ENCODE measurements at regions not wholly inside any gene's neighbourhood (a gene's known extent, or its start where the extent isn't known, plus 50 kb on each side); places are given as distances from the start of the nearest gene placed in this dataset.

DNA sequence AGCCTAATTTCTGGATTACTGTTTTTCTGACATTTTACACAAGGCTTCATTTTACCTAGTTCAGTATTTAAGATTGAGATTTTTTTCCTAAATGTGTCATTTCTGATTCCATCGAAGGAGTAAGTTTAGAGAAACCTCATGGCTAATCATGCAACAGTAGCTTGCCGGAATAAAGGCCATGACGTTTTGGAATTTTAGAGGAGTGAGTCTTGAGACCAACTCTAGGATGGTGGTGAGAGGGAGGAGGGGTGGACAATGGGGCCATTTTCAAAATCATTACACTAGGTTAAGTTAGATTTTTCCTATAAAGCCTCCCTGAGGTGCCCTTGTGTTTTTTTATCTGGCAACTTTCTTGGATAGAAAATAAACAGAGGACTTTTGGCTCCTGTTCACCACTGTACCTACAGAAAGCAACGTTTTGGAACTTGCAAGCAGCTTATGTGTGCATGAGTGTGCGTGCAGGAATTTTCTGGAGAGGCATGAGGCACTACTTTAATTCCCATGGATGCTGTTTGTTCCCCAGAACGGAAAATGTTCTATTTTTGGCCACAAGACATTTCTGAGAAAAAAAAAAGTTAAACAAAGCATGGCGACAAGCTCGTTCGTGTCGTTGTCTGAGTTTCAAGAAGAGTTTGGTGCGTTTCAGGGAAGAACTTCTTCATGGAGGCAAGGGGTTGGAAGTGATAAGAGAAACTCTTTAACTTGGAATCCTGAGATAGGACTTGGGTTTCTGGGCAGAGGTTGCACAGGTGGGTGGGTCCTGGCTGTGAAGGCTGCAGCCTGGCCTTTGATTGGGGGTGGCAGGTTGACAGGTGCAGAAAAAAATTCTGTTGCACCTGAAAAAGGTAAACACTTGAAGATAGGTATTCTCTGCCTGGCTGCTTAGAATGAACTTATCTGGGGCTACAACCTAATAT, 178.1 kb downstream of the PTEN start:
- H3K4me1 Mint-ChIP-seq, result peaks cover 26 to 38% (median 33%) of the 10 kb centered on the region in 4 donors
- ATAC-seq (no peak), DNase-seq (no peak)
- no peaks in the 10 kb centered on the region for H3K36me3 Mint-ChIP-seq
- H3K9me3 Mint-ChIP-seq, result no peaks in the 10 kb centered on the region
- H3K4me3 Mint-ChIP-seq, result no peak overlapping the region
- H3K27me3 Mint-ChIP-seq, result no peaks in the 10 kb centered on the region
- POLR2A ChIA-PET, result interaction anchor here (0.5 kb wide), 1 partner anchor 14 kb away, joined by 4 read pairs; no protein-coding TSS in a partner anchor
- peak overlapping the region in 1 of 10 donors; percentile 47 for H3K27ac Mint-ChIP-seq

DNA sequence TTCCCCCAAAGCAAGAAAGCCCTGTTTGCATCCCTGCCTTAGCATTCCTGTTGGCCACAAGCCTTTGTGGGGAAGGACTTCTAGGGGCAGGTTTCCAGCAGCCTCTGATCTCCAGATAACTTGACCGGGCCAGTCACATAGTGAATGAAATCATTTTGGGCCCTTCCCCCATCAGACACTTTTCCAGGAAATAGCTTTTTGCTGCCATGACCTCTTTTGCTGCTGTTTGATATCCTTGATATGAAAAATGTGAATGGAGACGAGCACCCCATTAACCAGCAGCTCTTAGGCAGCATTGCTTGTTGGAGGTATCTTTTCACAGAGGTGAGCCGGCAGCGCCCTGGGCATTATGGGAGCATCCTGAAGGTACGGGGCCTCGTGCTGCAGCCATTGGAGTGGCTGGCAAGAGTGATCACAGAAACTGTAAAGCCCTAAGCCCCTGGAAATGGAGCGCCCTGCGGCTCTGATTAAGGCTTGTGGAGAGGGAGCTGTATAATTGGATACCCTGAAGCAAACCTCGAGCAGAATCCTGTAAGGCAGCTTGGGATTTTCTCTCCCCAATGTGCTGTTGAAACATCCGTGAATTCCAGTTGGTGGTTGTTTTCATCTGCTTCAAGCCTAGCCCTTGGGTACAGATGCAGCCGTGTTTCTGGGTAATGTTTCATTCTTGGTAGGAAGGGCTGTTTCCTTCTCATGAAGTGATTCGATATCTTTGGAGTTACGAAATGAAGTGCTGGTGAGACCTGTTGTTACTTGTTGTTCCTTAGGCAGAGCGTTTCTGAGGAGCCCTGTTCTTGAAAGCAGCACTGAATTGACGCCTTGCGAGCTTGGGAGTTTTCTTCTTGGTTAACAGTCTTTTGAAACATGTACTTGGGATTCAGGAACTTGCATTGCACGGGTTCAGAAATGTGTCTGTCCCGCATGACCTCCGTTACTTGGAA, 179.0 kb downstream of the PTEN start:
- H3K27ac Mint-ChIP-seq, result peak overlapping the region in 2 of 10 donors; percentile 3 to 47
- POLR2A ChIA-PET, result no interaction called here
- peaks cover 22 to 34% (median 30%) of the 10 kb centered on the region in 4 donors for H3K4me1 Mint-ChIP-seq
- H3K9me3 Mint-ChIP-seq, result peaks cover 0 to 2% (median 0%) of the 10 kb centered on the region in 9 donors
- ATAC-seq (no peak), DNase-seq (no peak)
- no peaks in the 10 kb centered on the region for H3K36me3 Mint-ChIP-seq
- H3K4me3 Mint-ChIP-seq, result no peak overlapping the region
- H3K27me3 Mint-ChIP-seq, result no peaks in the 10 kb centered on the region

DNA sequence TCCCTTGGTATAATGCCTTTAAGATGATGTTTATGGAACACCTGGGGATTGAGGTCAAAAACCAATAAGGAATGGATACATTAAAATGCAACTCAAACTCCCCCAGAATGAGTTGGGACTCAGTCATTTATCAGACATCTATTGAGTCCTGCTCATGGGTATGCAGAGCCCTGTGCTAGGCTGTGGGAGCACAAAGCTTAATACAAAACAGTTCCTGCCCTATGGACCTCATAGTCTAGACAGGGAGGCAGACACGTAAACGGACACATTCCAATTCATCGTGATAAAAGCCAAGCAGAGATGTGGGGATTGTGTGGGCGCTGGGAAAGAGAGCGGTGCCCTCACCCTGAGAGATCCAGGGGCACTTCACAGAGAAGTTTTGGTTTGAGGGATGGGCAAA, 181.7 kb downstream of the PTEN start:
- H3K27ac Mint-ChIP-seq, result peak overlapping the region in 2 of 10 donors; percentile 19 to 37
- ATAC-seq (no peak), DNase-seq (no peak)
- H3K36me3 Mint-ChIP-seq, result no peaks in the 10 kb centered on the region
- POLR2A ChIA-PET, result no interaction called here
- peaks cover 17 to 28% (median 19%) of the 10 kb centered on the region in 4 donors for H3K4me1 Mint-ChIP-seq
- H3K4me3 Mint-ChIP-seq, result peak overlapping the region in 1 of 10 donors; percentile 15
- H3K27me3 Mint-ChIP-seq, result no peaks in the 10 kb centered on the region
- H3K9me3 Mint-ChIP-seq, result peaks cover 0 to 5% (median 0%) of the 10 kb centered on the region in 9 donors

DNA sequence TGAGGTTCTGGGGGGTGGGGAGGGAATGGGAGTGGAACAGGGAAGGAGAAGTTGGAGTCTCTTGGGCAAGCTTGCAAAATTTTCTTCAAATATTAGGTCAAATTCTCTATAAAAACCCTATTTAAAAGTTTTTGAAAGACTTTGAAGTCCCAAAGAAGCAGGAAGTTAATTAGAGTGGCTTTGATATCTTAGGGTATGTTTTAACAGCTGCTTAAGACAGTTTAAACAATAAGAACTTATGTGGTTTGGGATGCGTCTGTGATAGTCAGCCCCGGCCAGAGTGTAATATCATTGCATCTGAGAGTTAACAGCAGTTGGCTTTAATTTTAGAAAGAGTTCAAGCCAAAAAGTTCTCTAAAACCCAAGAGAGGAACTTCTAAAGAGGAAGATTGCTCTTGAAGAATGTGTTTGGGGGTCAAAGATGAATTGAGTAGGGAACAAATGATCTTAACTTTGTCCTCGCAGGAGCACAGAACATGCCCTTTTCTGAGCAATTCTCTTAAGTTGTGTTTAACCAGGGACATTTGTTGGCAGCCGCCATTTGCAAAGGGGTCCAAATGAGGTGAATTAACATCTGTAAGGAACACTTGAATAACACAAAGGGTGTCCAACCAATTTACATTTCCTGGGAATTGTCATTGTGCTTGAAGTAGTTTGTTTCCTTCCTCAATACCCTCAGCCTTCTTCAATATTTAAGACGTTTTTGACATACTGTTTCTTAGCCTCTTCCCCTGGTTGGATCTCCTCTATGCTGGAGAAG, 182.4 kb downstream of the PTEN start:
- Mint-ChIP-seq H3K27ac (peak overlapping the region in 2 of 10 donors; percentile 13 to 19), H3K4me3 (peak overlapping the region in 1 of 10 donors; percentile 3), H3K9me3 (peaks cover 0 to 5% (median 0%) of the 10 kb centered on the region in 9 donors), H3K27me3 (no peaks in the 10 kb centered on the region), H3K4me1 (peaks cover 17 to 28% (median 19%) of the 10 kb centered on the region in 4 donors), H3K36me3 (no peaks in the 10 kb centered on the region)
- POLR2A ChIA-PET, result no interaction called here
- DNase-seq (no peak), ATAC-seq (peak in 1 of 2 donors; percentile 48)

DNA sequence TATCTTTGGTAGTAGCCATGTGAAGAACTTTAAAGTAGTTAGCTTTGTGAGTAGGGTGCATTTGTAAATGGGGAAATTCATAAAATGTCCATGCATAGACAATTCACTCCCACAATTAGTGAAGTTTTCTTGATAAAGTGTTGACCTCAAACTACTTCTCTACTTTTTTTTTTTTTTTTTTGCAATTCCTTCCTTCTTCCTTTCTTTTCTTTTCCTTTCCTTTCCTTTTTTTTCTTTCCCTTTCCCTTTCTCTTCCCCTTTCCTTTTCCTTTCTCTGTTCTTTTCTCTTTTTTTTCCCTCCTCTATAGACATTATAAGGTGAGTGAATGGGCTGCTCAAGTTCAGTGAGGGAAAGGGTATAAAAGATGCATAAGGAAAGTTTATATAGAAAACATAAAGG, 184.2 kb downstream of the PTEN start:
- no peak for DNase-seq
- peaks cover 0 to 5% (median 0%) of the 10 kb centered on the region in 9 donors for H3K9me3 Mint-ChIP-seq
- H3K4me3 Mint-ChIP-seq, result no peak overlapping the region
- no peak for ATAC-seq
- H3K27ac Mint-ChIP-seq, result no peak overlapping the region
- peaks cover 17 to 28% (median 18%) of the 10 kb centered on the region in 4 donors for H3K4me1 Mint-ChIP-seq
- H3K36me3 Mint-ChIP-seq, result no peaks in the 10 kb centered on the region
- no peaks in the 10 kb centered on the region for H3K27me3 Mint-ChIP-seq
- POLR2A ChIA-PET, result no interaction called here

DNA sequence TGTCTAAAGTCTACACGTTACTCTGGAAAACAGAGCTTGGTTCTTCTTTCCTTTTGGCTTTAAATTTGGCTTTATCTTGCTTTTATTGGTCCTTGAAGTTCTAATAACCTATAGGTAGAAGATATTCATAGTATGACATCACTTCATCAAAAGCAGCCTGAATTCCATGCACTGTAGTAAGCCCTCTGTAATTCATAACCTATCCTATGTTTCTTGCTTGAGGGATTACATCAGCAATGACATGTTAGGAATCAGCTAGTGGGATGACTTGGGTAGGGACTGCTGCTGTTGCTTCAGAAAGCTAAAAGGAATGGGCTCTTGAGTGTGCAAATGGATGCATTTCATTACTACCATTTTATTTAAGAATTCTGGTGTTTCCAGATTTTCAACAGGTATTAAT, 184.9 kb downstream of the PTEN start:
- H3K9me3 Mint-ChIP-seq, result peaks cover 0 to 5% (median 0%) of the 10 kb centered on the region in 9 donors
- no peaks in the 10 kb centered on the region for H3K27me3 Mint-ChIP-seq
- no peak for DNase-seq
- peaks cover 13 to 23% (median 16%) of the 10 kb centered on the region in 4 donors for H3K4me1 Mint-ChIP-seq
- H3K36me3 Mint-ChIP-seq, result no peaks in the 10 kb centered on the region
- H3K27ac Mint-ChIP-seq, result no peak overlapping the region
- ATAC-seq, result no peak
- no peak overlapping the region for H3K4me3 Mint-ChIP-seq
- POLR2A ChIA-PET, result no interaction called here

DNA sequence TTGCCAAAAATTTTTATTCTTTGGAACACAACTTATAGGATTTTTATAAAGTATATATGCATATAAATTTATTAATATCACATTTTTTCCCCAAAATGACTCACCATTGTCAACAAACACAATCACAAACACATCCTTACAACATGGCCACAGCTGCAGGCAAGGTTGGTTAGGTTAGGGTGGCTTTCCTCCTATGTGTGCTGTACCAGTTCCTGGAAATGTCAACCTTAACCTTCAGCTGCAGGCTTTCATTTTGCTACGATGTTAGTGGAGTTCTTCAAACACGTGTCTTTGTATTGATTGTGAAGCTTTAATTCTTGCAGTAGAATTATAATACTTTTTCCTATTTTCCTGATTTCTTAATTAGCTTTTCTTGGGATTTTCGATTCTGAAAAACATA, 185.8 kb downstream of the PTEN start:
- Mint-ChIP-seq H3K27ac (no peak overlapping the region), H3K9me3 (peaks cover 0 to 5% (median 0%) of the 10 kb centered on the region in 9 donors), H3K36me3 (no peaks in the 10 kb centered on the region), H3K4me3 (no peak overlapping the region), H3K27me3 (no peaks in the 10 kb centered on the region), H3K4me1 (peaks cover 14 to 23% (median 18%) of the 10 kb centered on the region in 4 donors)
- DNase-seq (no peak), ATAC-seq (no peak)
- POLR2A ChIA-PET, result no interaction called here

DNA sequence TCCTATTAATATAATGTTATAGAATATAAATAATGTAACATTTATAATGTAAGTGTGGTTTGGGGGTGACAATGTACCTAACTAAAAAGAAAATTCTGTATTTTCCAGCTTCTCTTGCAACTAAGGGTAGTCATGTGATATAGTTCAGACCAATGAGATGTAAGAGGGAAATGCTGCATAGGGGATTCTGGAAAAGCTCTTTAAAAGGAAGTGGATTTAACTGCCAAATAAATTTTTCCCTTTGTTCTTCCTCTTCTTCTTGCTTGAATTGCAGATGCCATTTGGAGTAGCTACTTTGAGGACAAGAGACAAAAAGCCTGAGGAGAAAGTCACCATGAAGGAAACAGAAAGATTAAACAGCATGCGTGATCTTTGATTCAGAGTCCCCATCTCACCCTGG, 194.3 kb downstream of the PTEN start:
- Mint-ChIP-seq H3K27ac (no peak overlapping the region), H3K9me3 (peaks cover 0 to 12% (median 0%) of the 10 kb centered on the region in 9 donors), H3K4me3 (no peak overlapping the region), H3K4me1 (peaks cover 5 to 18% (median 8%) of the 10 kb centered on the region in 4 donors), H3K27me3 (no peaks in the 10 kb centered on the region), H3K36me3 (no peaks in the 10 kb centered on the region)
- no peak for ATAC-seq
- no peak for DNase-seq
- POLR2A ChIA-PET, result no interaction called here

DNA sequence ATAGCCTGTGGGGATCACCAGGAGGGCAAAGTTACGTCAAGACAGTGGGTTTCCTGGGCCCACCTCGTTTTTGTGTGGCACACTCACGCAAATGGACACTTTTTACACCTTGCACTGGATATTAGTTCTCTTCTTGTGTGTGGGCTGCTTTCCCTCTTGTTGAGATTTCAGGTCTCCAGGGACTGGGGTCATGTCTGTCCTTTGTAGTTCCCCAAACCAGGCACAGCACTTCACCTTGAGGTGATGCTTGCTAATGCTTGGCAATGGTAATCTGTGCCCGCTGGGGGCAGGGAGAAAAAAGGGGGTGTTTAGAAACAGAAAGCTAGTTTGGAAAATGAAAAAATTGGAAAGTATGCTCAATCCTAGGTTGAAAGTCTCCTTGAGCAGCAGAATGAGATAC, 195.3 kb downstream of the PTEN start:
- Mint-ChIP-seq H3K4me1 (peaks cover 15 to 19% (median 18%) of the 10 kb centered on the region in 4 donors), H3K9me3 (peaks cover 0 to 12% (median 0%) of the 10 kb centered on the region in 9 donors), H3K36me3 (no peaks in the 10 kb centered on the region), H3K27ac (no peak overlapping the region), H3K27me3 (no peaks in the 10 kb centered on the region), H3K4me3 (no peak overlapping the region)
- POLR2A ChIA-PET, result no interaction called here
- DNase-seq (no peak), ATAC-seq (no peak)

DNA sequence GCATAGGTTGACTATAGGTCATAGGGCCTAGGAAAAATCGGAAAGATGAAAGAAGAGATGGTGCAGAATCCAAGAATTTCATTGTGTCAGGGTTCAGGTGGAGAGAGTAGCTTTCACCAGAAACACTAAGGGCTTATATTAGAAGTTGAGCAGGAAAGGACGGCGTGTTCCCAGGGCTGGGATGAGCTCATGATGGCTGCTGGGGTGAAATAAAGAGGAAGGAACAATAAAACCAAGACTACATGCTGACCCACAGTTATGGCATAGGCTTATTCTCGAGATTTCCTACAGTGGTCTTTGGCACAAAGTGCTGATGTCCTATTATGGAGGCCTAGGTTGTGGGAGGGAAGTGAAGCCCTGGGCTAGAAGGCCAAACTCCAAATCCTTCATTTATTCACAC, 195.8 kb downstream of the PTEN start:
- Mint-ChIP-seq H3K27me3 (no peaks in the 10 kb centered on the region), H3K36me3 (no peaks in the 10 kb centered on the region), H3K9me3 (peaks cover 0 to 12% (median 0%) of the 10 kb centered on the region in 9 donors), H3K27ac (no peak overlapping the region), H3K4me3 (no peak overlapping the region), H3K4me1 (peaks cover 17 to 23% (median 20%) of the 10 kb centered on the region in 4 donors)
- ATAC-seq (no peak), DNase-seq (no peak)
- POLR2A ChIA-PET, result interaction anchor here (1.7 kb wide), 1 partner anchor 9 kb away, joined by 6 read pairs; no protein-coding TSS in a partner anchor

DNA sequence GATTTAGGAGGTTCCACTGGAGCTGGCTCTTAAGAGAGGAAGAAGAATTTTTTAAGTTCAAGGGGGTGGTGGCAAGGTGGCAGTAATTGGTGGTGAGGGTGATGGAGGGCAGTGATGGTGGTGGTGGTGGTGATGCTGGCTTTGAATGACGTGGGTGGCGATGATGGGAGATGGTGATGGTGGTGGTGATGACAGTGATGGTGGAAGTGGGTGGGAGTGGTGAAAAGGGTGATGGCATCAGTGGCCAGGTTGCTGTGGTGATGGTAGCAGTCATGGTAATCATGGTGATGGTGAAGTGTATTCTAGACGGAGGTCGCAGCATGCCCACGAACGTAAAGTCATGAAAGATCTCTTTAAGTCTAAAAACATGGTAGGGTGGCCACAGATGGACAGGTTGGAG, 197.3 kb downstream of the PTEN start:
- POLR2A ChIA-PET, result interaction anchor here (1.7 kb wide), 1 partner anchor 8 kb away, joined by 6 read pairs; no protein-coding TSS in a partner anchor
- Mint-ChIP-seq H3K4me3 (peak overlapping the region in 6 of 10 donors; percentile 7 to 55 (median 28)), H3K27me3 (no peaks in the 10 kb centered on the region), H3K9me3 (peaks cover 0 to 12% (median 0%) of the 10 kb centered on the region in 9 donors), H3K36me3 (no peaks in the 10 kb centered on the region), H3K27ac (peak overlapping the region in 5 of 10 donors; percentile 32 to 78 (median 72)), H3K4me1 (peaks cover 32 to 39% (median 35%) of the 10 kb centered on the region in 4 donors)
- no peak for ATAC-seq
- DNase-seq, result no peak

DNA sequence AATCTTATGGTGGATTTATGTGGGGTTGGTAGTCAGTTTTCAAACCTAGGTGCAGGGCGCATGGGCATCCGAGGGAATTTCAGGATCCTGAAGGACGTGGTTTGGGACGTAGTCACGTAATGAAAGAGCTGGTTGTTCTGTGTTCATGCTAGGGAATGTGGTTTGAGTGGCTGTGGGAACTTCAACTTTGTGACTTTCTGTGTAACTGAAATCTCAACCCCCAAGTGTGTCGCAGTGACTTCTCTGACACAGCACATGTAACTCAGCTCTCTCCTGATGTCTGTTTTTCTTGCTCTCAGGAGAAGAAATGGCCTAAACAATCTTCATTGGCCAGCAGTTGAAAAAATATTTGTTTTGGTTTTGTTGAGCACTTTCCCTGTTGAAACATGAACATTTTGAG, 199.0 kb downstream of the PTEN start:
- H3K4me1 Mint-ChIP-seq, result peaks cover 41 to 55% (median 52%) of the 10 kb centered on the region in 4 donors
- H3K4me3 Mint-ChIP-seq, result no peak overlapping the region
- no peak for DNase-seq
- peak overlapping the region in 6 of 10 donors; percentile 17 to 97 (median 70) for H3K27ac Mint-ChIP-seq
- POLR2A ChIA-PET, result interaction anchor here (0.6 kb wide), 1 partner anchor 23 kb away, joined by 3 read pairs; no protein-coding TSS in a partner anchor
- H3K9me3 Mint-ChIP-seq, result peaks cover 0 to 15% (median 0%) of the 10 kb centered on the region in 9 donors
- no peaks in the 10 kb centered on the region for H3K27me3 Mint-ChIP-seq
- ATAC-seq, result no peak
- no peaks in the 10 kb centered on the region for H3K36me3 Mint-ChIP-seq

Data from naive thymus-derived CD8-positive, alpha-beta T cell (primary cell).